ENCODE measurements at regions not wholly inside any gene's neighbourhood (a gene's known extent, or its start where the extent isn't known, plus 50 kb on each side); places are given as distances from the start of the nearest gene placed in this dataset.
A peak's percentile ranks its signal among the peaks of the same experiment; 100 is the strongest.

DNA sequence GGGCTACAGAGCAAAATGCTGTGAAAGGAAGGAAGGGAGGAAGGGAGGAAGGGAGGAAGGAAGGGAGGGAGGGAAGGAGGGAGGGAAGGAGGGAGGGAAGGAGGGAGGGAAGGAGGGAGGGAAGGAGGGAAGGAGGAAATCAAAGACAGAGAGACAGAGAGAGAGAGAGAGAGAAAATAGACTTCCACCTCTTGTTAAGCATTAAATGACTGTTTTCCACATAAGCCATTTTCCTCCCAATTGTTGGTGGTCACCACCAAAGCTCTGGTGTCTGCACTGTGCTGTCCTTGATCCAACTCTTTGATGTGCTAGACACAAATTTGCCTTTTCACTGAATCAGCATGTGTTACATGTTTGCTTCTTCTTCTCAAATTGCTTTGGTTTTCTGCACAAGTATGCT, 90.7 kb upstream of the INHBA start:
- TF ChIP-seq, protein P1, sequence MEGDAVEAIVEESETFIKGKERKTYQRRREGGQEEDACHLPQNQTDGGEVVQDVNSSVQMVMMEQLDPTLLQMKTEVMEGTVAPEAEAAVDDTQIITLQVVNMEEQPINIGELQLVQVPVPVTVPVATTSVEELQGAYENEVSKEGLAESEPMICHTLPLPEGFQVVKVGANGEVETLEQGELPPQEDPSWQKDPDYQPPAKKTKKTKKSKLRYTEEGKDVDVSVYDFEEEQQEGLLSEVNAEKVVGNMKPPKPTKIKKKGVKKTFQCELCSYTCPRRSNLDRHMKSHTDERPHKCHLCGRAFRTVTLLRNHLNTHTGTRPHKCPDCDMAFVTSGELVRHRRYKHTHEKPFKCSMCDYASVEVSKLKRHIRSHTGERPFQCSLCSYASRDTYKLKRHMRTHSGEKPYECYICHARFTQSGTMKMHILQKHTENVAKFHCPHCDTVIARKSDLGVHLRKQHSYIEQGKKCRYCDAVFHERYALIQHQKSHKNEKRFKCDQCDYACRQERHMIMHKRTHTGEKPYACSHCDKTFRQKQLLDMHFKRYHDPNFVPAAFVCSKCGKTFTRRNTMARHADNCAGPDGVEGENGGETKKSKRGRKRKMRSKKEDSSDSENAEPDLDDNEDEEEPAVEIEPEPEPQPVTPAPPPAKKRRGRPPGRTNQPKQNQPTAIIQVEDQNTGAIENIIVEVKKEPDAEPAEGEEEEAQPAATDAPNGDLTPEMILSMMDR (IDR thresholded peaks at IDR 0.05) = no peak
- no peaks in the 10 kb centered on the region for H4K20me1 ChIP-seq (ENCODE audit: insufficient read depth, low read length)
- no peaks in the 10 kb centered on the region for H3K4me1 ChIP-seq (ENCODE audit: control insufficient read depth in 1 of 2, insufficient read depth in 2 of 2, low read length in 2 of 2)
- peaks cover 9% of the 10 kb centered on the region for H3K4me1 Mint-ChIP-seq
- peaks cover 0 to 6% (median 2%) of the 10 kb centered on the region in 7 donors for H3K9me3 Mint-ChIP-seq
- H3K36me3 Mint-ChIP-seq = no peaks in the 10 kb centered on the region
- H3K27ac Mint-ChIP-seq = peak overlapping the region in 1 of 7 donors; percentile 56
- no peaks in the 10 kb centered on the region for H3K36me3 ChIP-seq (replicated peaks in 1 of 2; ENCODE audit: control insufficient read depth in 1 of 2, insufficient read depth in 2 of 2, low read length in 2 of 2)
- H2AFZ ChIP-seq (ENCODE audit: insufficient read depth, low read depth, low read length, poor library complexity, severe bottlenecking) = no peak overlapping the region
- H3K27me3 ChIP-seq (ENCODE audit: control insufficient read depth in 2 of 2, insufficient read depth in 2 of 2, low read length in 2 of 2) = no peaks in the 10 kb centered on the region
- H3K4me3 Mint-ChIP-seq = no peak overlapping the region
- H3K9ac ChIP-seq (ENCODE audit: insufficient read depth, low read length, poor library complexity, severe bottlenecking) = no peak overlapping the region
- intact Hi-C loops (cut with micrococcal nuclease) = no loop called here
- no peak for DNase-seq
- H3K9me3 ChIP-seq (replicated peaks in 1 of 2; ENCODE audit: control insufficient read depth in 1 of 2, insufficient read depth in 1 of 2, low read length in 2 of 2) = no peaks in the 10 kb centered on the region
- H3K79me2 ChIP-seq (ENCODE audit: insufficient read depth, low read length) = no peaks in the 10 kb centered on the region
- H3K27me3 Mint-ChIP-seq (ENCODE audit: low read depth in 3 of 3) = peaks cover 0 to 5% (median 0%) of the 10 kb centered on the region in 3 donors
- H3K4me3 ChIP-seq (replicated peaks in 1 of 3; ENCODE audit: low read depth in 2 of 3, low read length in 3 of 3) = no peak overlapping the region
- H3K27ac ChIP-seq (ENCODE audit: low read depth in 1 of 2, low read length in 2 of 2) = no peak overlapping the region
- H3K4me2 ChIP-seq (replicated peaks; ENCODE audit: extremely low read depth, low read length, poor library complexity, severe bottlenecking) = no peak overlapping the region

DNA sequence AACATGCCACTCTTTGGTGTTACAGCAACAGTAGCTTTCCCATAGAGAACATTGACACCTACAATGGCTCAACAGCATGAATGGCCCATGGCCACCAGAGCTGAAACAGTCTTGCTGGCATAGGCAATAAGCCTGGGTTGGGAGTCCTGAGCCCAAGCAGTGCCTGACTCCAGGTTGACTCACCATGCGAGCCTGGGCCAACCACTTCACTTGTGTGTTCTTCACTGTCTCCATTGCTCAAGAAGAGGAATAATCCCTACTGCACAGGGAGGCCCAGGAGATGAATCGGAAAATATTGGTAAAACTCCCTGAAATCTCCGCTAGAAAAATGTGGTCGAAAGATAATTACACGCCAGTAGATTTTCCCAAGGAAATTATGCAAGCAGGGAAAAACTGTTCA, 89.2 kb upstream of the INHBA start:
- Mint-ChIP-seq H3K9me3 (peaks cover 0 to 4% (median 2%) of the 10 kb centered on the region in 7 donors), H3K4me1 (peaks cover 4% of the 10 kb centered on the region), H3K27me3 (ENCODE audit: low read depth in 3 of 3) (peaks cover 0 to 5% (median 0%) of the 10 kb centered on the region in 3 donors), H3K4me3 (no peak overlapping the region), H3K27ac (no peak overlapping the region), H3K36me3 (no peaks in the 10 kb centered on the region)
- H3K4me3 ChIP-seq (replicated peaks in 1 of 3; ENCODE audit: low read depth in 2 of 3, low read length in 3 of 3) = no peak overlapping the region
- no peak overlapping the region for H3K27ac ChIP-seq (ENCODE audit: low read depth in 1 of 2, low read length in 2 of 2)
- TF ChIP-seq, protein P1 (IDR thresholded peaks at IDR 0.05) = no peak
- no peaks in the 10 kb centered on the region for H3K9me3 ChIP-seq (replicated peaks in 1 of 2; ENCODE audit: control insufficient read depth in 1 of 2, insufficient read depth in 1 of 2, low read length in 2 of 2)
- no peak for DNase-seq
- no peak overlapping the region for H3K9ac ChIP-seq (ENCODE audit: insufficient read depth, low read length, poor library complexity, severe bottlenecking)
- no peaks in the 10 kb centered on the region for H3K27me3 ChIP-seq (ENCODE audit: control insufficient read depth in 2 of 2, insufficient read depth in 2 of 2, low read length in 2 of 2)
- no peak overlapping the region for H2AFZ ChIP-seq (ENCODE audit: insufficient read depth, low read depth, low read length, poor library complexity, severe bottlenecking)
- H3K36me3 ChIP-seq (replicated peaks in 1 of 2; ENCODE audit: control insufficient read depth in 1 of 2, insufficient read depth in 2 of 2, low read length in 2 of 2) = no peaks in the 10 kb centered on the region
- WGBS (ENCODE audit: insufficient coverage) = 92% methylated on average over 4 of the region's 5 CpGs
- no peaks in the 10 kb centered on the region for H3K79me2 ChIP-seq (ENCODE audit: insufficient read depth, low read length)
- intact Hi-C loops (cut with micrococcal nuclease) = no loop called here
- no peak overlapping the region for H3K4me2 ChIP-seq (replicated peaks; ENCODE audit: extremely low read depth, low read length, poor library complexity, severe bottlenecking)
- H4K20me1 ChIP-seq (ENCODE audit: insufficient read depth, low read length) = no peaks in the 10 kb centered on the region
- H3K4me1 ChIP-seq (ENCODE audit: control insufficient read depth in 1 of 2, insufficient read depth in 2 of 2, low read length in 2 of 2) = peaks cover 1% of the 10 kb centered on the region in 2 donors

Measured in CD14-positive monocyte (primary cell).